ENCODE measurements at regions not wholly inside any gene's neighbourhood (a gene's known extent, or its start where the extent isn't known, plus 50 kb on each side); places are given as distances from the start of the nearest gene placed in this dataset.

DNA sequence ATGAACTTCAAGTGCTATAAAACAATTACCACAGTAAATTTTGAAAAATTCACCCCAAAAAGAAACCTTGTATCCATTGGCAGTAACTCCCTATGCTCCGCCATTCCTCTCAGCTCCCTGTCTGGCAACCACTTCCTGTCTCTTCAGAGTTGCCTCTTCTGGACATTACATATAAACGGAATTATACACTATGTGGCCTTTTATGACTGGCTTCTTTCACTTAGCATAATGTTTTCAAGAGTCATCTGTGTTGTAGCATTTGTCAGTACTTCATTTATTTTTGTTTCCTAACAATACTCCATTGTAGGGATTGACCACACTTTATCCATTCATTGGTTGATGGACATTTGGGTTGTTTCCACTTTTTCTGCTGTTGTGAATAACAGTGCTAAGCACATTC is 50.1 kb downstream of the CEP43 start:
- intact Hi-C loops (cut with DNase I): no loop called here
- ATAC-seq: no peak
- DNase-seq: no peak

DNA sequence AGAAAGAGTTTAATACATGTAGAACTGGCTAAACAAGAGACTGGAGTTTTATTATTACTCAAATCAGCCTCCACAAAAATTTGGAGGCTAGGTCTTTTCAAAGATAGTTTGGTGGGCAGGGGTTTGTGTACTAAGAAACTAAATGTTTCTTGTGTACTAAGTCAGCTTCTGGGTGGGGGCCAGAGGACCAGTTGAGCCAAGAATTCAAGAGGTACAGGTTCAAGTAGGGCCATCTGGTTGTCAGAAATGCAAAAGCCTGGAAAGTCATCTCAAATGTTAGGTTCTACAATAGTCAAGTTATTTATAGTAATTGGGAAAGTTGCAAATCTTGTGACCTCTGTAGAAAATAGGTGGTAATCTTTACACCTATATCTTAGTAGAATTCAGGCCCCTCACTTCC is 51.7 kb downstream of the CEP43 start:
- DNase-seq (no peak), ATAC-seq (no peak)
- intact Hi-C loops (cut with DNase I): no loop called here

GRCh38 chr6:167053895-167054530 is 54.8 kb downstream of the CEP43 start:
- ATAC-seq (peak in 1 of 2 donors; percentile 64), DNase-seq (no peak)
- intact Hi-C loops (cut with DNase I): no loop called here

DNA sequence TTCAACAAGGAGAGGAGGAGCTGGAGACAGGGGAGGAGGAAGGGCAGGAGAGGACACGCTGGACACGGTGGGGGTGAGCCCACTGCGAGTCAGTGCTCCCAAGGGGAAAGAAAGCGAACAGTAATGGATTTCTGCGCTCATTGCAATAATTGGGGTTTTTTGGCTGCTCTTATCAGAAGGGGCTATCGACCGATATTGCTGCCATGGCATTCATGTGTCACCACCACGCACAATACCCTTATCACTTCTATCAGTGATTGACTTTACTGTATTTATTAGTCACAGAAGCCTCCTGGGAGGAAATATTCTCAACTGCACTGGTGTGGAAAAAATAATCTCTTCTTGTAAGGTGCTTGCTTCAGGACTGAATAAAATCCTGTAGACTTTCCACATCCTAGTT is 55.8 kb downstream of the CEP43 start:
- DNase-seq: no peak
- intact Hi-C loops (cut with DNase I): no loop called here

DNA sequence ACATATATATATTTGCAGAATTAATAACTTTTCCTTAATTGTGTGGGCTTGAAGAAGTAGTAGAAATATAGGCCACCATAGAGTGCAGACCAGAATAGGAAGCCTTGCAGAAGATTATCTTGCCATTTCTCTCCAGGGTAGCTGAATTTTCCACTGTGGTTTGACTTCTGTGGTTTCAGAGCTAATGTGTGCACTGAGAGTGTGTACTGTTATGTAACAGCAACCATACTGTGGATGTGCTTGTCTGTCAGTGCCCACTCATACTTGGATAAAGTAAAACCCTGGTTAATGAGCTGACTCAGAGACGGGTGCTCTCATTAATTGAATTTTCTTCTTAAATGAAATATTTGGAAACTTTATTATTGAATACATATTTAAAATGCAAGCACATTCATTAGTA is 57.2 kb downstream of the CEP43 start:
- ATAC-seq: no peak
- intact Hi-C loops (cut with DNase I): no loop called here
- DNase-seq: no peak

More for the DNA sequence above, 55.8 kb downstream of the CEP43 start:
- no peak for ATAC-seq

DNA sequence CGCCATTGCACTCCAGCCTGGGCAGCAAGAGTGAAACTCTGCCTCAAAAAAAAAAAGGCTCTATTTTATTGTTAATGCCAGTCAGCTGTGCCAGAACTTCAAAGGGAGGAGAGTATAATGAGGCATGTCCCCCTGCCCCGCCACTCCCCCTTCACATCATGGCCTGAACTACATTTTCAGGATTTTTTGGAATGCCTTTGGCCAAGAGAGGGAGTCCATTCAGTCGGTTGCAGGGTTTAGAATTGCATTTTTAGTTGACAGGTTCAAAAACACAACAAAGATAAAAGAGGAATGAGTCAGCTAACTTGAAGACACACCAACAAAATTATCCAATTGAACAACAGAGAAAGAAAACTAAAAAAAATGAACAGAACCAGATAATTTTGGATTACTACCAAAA is 59.1 kb downstream of the CEP43 start:
- ATAC-seq: peak in 1 of 2 donors; percentile 86
- DNase-seq: no peak
- intact Hi-C loops (cut with DNase I): no loop called here

All from left cardiac atrium (tissue), 4 donors.